ENCODE measurements at regions not wholly inside any gene's neighbourhood (a gene's known extent, or its start where the extent isn't known, plus 50 kb on each side); places are given as distances from the start of the nearest gene placed in this dataset.

DNA sequence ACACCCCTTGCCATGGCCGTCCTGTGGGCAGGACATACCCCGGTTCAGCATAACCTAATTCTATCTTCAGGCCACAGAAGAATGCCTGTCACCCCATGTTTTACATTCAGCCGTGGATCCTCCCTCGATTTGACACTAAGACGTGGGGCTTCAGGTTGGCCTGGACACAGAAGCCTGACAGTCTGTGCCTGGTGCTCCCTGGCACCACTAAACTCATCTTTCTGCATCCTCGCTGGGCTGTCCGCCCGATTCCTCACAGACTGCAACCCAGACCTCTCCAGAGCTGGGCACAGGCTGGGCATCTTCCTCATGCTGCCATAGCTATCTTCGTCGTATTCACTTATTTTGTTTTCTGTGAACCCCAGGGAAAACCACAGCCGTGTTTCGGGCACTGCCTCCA is 117.8 kb upstream of the IQSEC1 start:
- no peak overlapping the region for H3K27ac ChIP-seq
- 84 to 88% methylated on average over 12 of the region's 12 CpGs for WGBS, 2 donors
- TF ChIP-seq POLR2A (IDR thresholded peaks at IDR 0.05) (no peak), EP300 (IDR thresholded peaks at IDR 0.05) (no peak)
- TF ChIP-seq, protein P1, sequence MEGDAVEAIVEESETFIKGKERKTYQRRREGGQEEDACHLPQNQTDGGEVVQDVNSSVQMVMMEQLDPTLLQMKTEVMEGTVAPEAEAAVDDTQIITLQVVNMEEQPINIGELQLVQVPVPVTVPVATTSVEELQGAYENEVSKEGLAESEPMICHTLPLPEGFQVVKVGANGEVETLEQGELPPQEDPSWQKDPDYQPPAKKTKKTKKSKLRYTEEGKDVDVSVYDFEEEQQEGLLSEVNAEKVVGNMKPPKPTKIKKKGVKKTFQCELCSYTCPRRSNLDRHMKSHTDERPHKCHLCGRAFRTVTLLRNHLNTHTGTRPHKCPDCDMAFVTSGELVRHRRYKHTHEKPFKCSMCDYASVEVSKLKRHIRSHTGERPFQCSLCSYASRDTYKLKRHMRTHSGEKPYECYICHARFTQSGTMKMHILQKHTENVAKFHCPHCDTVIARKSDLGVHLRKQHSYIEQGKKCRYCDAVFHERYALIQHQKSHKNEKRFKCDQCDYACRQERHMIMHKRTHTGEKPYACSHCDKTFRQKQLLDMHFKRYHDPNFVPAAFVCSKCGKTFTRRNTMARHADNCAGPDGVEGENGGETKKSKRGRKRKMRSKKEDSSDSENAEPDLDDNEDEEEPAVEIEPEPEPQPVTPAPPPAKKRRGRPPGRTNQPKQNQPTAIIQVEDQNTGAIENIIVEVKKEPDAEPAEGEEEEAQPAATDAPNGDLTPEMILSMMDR (IDR thresholded peaks at IDR 0.05) = no peak
- DNase-seq (ENCODE audit: low spot score in 2 of 2) = no peak
- H3K27me3 ChIP-seq = no peaks in the 10 kb centered on the region
- no peaks in the 10 kb centered on the region for H3K4me1 ChIP-seq
- no peaks in the 10 kb centered on the region for H3K36me3 ChIP-seq
- no peak overlapping the region for H3K4me3 ChIP-seq
- peaks cover 0 to 20% (median 1%) of the 10 kb centered on the region in 4 donors for H3K9me3 ChIP-seq

DNA sequence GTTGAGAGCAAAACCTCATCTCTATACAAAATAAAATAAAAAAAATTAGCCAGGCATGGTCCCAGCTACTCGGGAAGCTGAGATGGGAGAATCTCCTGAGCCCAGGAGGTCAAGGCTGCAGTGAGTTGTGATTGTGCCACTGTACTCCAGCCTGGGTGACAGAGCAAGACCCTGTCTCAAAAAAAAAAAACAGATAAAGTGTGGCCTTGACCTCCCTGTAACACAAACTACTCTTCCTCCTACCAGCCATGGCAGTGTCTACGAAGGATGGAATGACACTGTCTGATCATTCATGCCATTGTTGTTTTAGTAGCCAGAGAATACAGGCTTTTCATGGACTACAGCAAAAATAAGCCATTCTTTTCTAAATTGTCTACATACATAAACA is 117.1 kb upstream of the IQSEC1 start:
- Histone ChIP-seq H3K4me1 (no peaks in the 10 kb centered on the region), H3K4me3 (no peak overlapping the region), H3K27me3 (no peaks in the 10 kb centered on the region), H3K9me3 (peaks cover 0 to 20% (median 1%) of the 10 kb centered on the region in 4 donors), H3K36me3 (no peaks in the 10 kb centered on the region), H3K27ac (no peak overlapping the region)
- 40 to 54% methylated on average over 2 of the region's 2 CpGs for WGBS, 2 donors
- DNase-seq (ENCODE audit: low spot score in 2 of 2) = no peak
- TF ChIP-seq, protein P1 (IDR thresholded peaks at IDR 0.05) = no peak
- TF ChIP-seq EP300 (IDR thresholded peaks at IDR 0.05) (no peak), POLR2A (IDR thresholded peaks at IDR 0.05) (no peak)

DNA sequence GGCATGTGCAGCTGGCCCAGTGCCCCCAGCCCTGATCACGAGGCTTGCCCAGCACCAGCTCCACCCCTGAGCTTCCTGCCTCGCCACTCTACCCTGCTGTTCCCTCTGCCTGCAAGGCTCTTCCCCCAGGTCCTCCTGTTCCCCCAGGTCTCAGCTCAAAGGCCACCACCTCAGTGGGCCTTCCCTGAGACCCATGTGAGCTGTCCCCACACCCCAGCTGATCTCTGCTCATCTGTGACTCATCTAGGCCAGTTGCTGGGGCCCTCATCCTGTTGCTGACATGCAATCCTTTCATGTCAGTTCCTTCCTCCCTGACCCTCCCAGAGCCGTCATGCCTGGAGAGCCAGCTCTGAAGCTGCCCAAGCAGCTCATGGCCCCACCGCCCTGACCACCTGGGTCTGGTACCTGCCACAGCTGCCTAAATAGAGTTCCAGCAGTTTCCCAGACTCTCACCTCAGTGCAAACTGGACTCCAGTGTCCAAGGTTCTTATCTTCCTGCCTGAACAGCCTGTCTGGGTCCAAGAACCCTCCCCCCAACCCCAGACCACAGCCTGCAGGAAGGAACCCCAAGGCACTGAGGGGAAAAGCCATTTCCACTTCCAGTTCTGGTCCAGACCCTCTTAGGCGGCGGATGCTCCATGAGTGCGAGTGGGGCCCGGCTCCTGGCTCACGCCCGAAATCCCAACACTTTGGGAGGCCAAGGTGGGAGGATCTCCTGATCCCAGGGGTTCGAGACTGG is 116.6 kb upstream of the IQSEC1 start:
- no peaks in the 10 kb centered on the region for H3K27me3 ChIP-seq
- H3K36me3 ChIP-seq = no peaks in the 10 kb centered on the region
- peaks cover 0 to 25% (median 1%) of the 10 kb centered on the region in 4 donors for H3K9me3 ChIP-seq
- H3K4me1 ChIP-seq = no peaks in the 10 kb centered on the region
- H3K4me3 ChIP-seq = no peak overlapping the region
- no peak overlapping the region for H3K27ac ChIP-seq
- no peak for DNase-seq (ENCODE audit: low spot score in 2 of 2)
- no peak for TF ChIP-seq POLR2A (IDR thresholded peaks at IDR 0.05)
- WGBS, 2 donors = 73 to 81% methylated on average over 11 of the region's 11 CpGs

DNA sequence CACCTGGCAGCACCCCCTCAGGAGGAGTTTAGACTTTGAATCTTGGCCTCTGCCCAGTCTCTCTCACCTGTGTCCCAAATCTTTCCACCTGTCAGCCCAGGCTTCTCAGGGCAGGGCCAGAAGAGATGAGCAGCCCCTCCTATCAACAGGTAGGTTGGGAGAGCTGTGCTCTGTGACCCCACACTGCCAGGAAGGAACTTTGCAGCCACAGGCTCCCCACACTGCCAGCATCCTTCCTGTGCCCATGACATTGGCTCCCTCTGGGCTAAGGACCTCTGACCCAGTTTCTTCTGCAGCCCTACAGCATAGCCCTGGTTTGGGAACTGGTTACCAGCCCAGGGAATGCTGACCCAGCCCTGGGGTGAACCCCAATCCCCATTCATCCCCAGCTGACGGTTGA is 115.7 kb upstream of the IQSEC1 start:
- no peak overlapping the region for H3K4me3 ChIP-seq
- 75 to 100% methylated on average over 1 of the region's 1 CpG for WGBS, 2 donors
- no peaks in the 10 kb centered on the region for H3K27me3 ChIP-seq
- no peak for TF ChIP-seq EP300 (IDR thresholded peaks at IDR 0.05)
- TF ChIP-seq, protein P1 (IDR thresholded peaks at IDR 0.05) = no peak
- TF ChIP-seq POLR2A (IDR thresholded peaks at IDR 0.05) = no peak
- no peak overlapping the region for H3K27ac ChIP-seq
- no peak for DNase-seq (ENCODE audit: low spot score in 2 of 2)
- H3K36me3 ChIP-seq = no peaks in the 10 kb centered on the region
- H3K9me3 ChIP-seq = peaks cover 0 to 33% (median 1%) of the 10 kb centered on the region in 4 donors
- H3K4me1 ChIP-seq = no peaks in the 10 kb centered on the region

DNA sequence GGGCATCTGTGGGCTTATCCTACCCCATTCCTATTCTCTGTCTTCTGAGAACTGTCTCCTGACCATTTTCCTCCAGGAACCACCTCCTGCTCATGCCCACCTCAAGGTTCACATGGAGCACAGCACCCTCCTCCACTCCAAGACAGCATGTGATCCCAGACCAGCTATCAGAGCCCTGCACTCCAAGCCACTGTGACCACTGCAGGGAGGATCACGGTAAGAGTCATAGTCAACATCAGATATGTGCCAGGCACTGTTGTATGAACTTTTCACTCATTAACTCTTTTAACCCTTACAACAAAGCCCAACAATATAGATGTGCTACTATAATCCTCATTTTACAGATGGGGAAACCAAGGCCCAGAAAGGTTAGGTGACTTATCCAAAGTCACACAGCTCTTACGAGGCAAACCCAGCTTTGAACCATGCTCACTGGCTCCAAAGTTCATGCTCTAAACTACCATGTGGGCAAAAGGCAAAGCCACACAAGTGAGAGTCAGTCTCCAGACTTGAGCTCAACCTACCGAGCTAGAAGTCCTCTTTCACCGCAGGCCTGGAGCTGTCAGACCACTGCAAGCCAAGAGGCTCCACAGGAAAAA is 115.1 kb upstream of the IQSEC1 start:
- TF ChIP-seq POLR2A (IDR thresholded peaks at IDR 0.05) (no peak), EP300 (IDR thresholded peaks at IDR 0.05) (no peak)
- TF ChIP-seq, protein P1 (IDR thresholded peaks at IDR 0.05) = no peak
- Histone ChIP-seq H3K27me3 (no peaks in the 10 kb centered on the region), H3K9me3 (peaks cover 0 to 35% (median 1%) of the 10 kb centered on the region in 4 donors), H3K36me3 (no peaks in the 10 kb centered on the region), H3K4me1 (no peaks in the 10 kb centered on the region), H3K27ac (no peak overlapping the region), H3K4me3 (no peak overlapping the region)
- WGBS, 2 donors = 91 to 94% methylated on average over 4 of the region's 4 CpGs
- no peak for DNase-seq (ENCODE audit: low spot score in 2 of 2)
